ENCODE measurements at regions not wholly inside any gene's neighbourhood (a gene's known extent, or its start where the extent isn't known, plus 50 kb on each side); places are given as distances from the start of the nearest gene placed in this dataset.

GRCh38 chr21:41598561-41599431 lies 90.8 kb upstream of the TMPRSS2 start:
- H3K4me3 ChIP-seq (replicated peaks in 1 of 3; ENCODE audit: insufficient read depth in 1 of 3, low read depth in 2 of 3, low read length in 3 of 3): no peak overlapping the region
- no peak overlapping the region for H3K9ac ChIP-seq (ENCODE audit: insufficient read depth, low read depth, low read length)
- intact Hi-C loops (cut with micrococcal nuclease; ENCODE audit: unreplicated experiment): no loop called here
- H3K9me3 ChIP-seq (ENCODE audit: low read length): no peaks in the 10 kb centered on the region
- no peak overlapping the region for H3K27ac ChIP-seq (ENCODE audit: extremely low read length, insufficient read depth, low read length)
- H3K27me3 ChIP-seq (ENCODE audit: control insufficient read depth in 1 of 2, insufficient read depth in 2 of 2, low read length in 2 of 2): peaks cover 0 to 1% of the 10 kb centered on the region in 2 experiments; a peak in 1 of 5 replicates
- no peak; the same call in 2 of the 3 replicates for ATAC-seq
- H2AFZ ChIP-seq (ENCODE audit: low read length): no peak overlapping the region
- ChIA-PET POLR2A (no interaction called here), CTCF (ENCODE audit: low intra/inter-chr PET ratio, low total read pairs) (no interaction called here)
- TF ChIP-seq CEBPB (IDR thresholded peaks at IDR 0.05; ENCODE audit: borderline replicate concordance, low read depth, low read length): 0 out of 2 replicates have a peak, but pooled peaks have one; percentile 45
- no peak for TF ChIP-seq CENPX (CRISPR knock-in tag; IDR thresholded peaks at IDR 0.05)
- peaks cover 28% of the 10 kb centered on the region for H3K4me1 ChIP-seq (ENCODE audit: insufficient read depth, low read length)
- DNase-seq (ENCODE audit: low spot score): no peak
- FAIRE-seq: no peak
- in situ Hi-C loops (cut with HindIII; ENCODE audit: extremely low pct_ligation_motif_present, low pct_unique_long_range_greater_than_20kb): no loop called here
- 50% methylated on average over 14 of the region's 21 CpGs for WGBS (ENCODE audit: low lambda C conversion rate)
- BruUV-seq (replicated peaks): no TSS peak
- H4K20me1 ChIP-seq (ENCODE audit: insufficient read depth, low read length): no peaks in the 10 kb centered on the region
- H3K4me2 ChIP-seq (ENCODE audit: low read depth, low read length): no peak overlapping the region
- H3K79me2 ChIP-seq (ENCODE audit: insufficient read depth, low read length): no peaks in the 10 kb centered on the region
- H3K36me3 ChIP-seq (replicated peaks in 1 of 2; ENCODE audit: control insufficient read depth in 1 of 2, insufficient read depth in 2 of 2, low read length in 2 of 2): no peaks in the 10 kb centered on the region

- in situ Hi-C loops (cut with HindIII; ENCODE audit: extremely low pct_ligation_motif_present, low pct_unique_long_range_greater_than_20kb) (no loop called here), intact Hi-C loops (cut with micrococcal nuclease; ENCODE audit: unreplicated experiment) (no loop called here)
- Histone ChIP-seq H4K20me1 (ENCODE audit: insufficient read depth, low read length) (no peaks in the 10 kb centered on the region), H3K4me2 (ENCODE audit: low read depth, low read length) (no peak overlapping the region), H3K9me3 (ENCODE audit: low read length) (no peaks in the 10 kb centered on the region), H2AFZ (ENCODE audit: low read length) (no peak overlapping the region), H3K27ac (ENCODE audit: extremely low read length, insufficient read depth, low read length) (no peak overlapping the region), H3K36me3 (replicated peaks in 1 of 2; ENCODE audit: control insufficient read depth in 1 of 2, insufficient read depth in 2 of 2, low read length in 2 of 2) (no peaks in the 10 kb centered on the region), H3K79me2 (ENCODE audit: insufficient read depth, low read length) (no peaks in the 10 kb centered on the region), H3K4me3 (replicated peaks in 1 of 3; ENCODE audit: insufficient read depth in 1 of 3, low read depth in 2 of 3, low read length in 3 of 3) (no peak overlapping the region), H3K27me3 (ENCODE audit: control insufficient read depth in 1 of 2, insufficient read depth in 2 of 2, low read length in 2 of 2) (peaks cover 0 to 1% of the 10 kb centered on the region in 2 experiments; a peak in 1 of 5 replicates), H3K9ac (ENCODE audit: insufficient read depth, low read depth, low read length) (no peak overlapping the region), H3K4me1 (ENCODE audit: insufficient read depth, low read length) (peaks cover 26% of the 10 kb centered on the region)
- POLR2A ChIA-PET: no interaction called here
- ATAC-seq: no peak
- WGBS (ENCODE audit: low lambda C conversion rate): 83% methylated on average over 1 of the region's 9 CpGs
- no peak for DNase-seq (ENCODE audit: low spot score)
- BruUV-seq (replicated peaks): no TSS peak
- no peak for FAIRE-seq
- CTCF ChIA-PET (ENCODE audit: low intra/inter-chr PET ratio, low total read pairs): no interaction called here
- TF ChIP-seq HOXA5 (CRISPR knock-in tag; IDR thresholded peaks at IDR 0.05) (no peak), ZNF674 (CRISPR knock-in tag; IDR thresholded peaks at IDR 0.05; ENCODE audit: low read depth) (no peak), ZNF619 (CRISPR knock-in tag; IDR thresholded peaks at IDR 0.05) (no peak), GFI1 (CRISPR knock-in tag; IDR thresholded peaks at IDR 0.05; ENCODE audit: borderline replicate concordance) (no peak), SMAD1 (CRISPR knock-in tag; IDR thresholded peaks at IDR 0.05; ENCODE audit: borderline replicate concordance, low read depth) (no peak), ZNF275 (CRISPR knock-in tag; IDR thresholded peaks at IDR 0.05; ENCODE audit: borderline replicate concordance) (no peak), MNT (IDR thresholded peaks at IDR 0.05) (0 out of 2 replicates have a peak, but pooled peaks have one; percentile 26)
Measured at GRCh38 chr21:41597811-41598231, 89.9 kb upstream of the TMPRSS2 start.

All from HepG2 (cell line).